SK-N-MC (cell line): ENCODE measurements at regions not wholly inside any gene's neighbourhood (a gene's known extent, or its start where the extent isn't known, plus 50 kb on each side); places are given as distances from the start of the nearest gene placed in this dataset.

Source experiments
- EZH2 ChIP-seq: fragments of 200-600 bp; sonication (generic); IDR thresholded peaks from one replicate; pipeline ENCODE4 v1.6.1; 2017; ENCODE audit warnings: antibody characterized with exemption
- FOXP2 ChIP-seq: optimal IDR thresholded peaks from 2 replicates; pipeline ENCODE3; 2011; ENCODE audit warnings: mild to moderate bottlenecking, moderate library complexity; ENCODE audit not compliant: insufficient read depth; ENCODE audit errors: extremely low read length, control extremely low read depth
- POLR2AphosphoS5 ChIP-seq: IDR thresholded peaks from 2 replicates; pipeline ENCODE4 v1.6.1; 2012; ENCODE audit warnings: mild to moderate bottlenecking, low read depth, low read length, borderline replicate concordance

- TF ChIP-seq POLR2AphosphoS5 (no peak), EZH2 (no peak), FOXP2 (no peak)
Observed at GRCh38 chr2:117555965-117556364, 258.5 kb upstream of the DDX18 start.
